HFFc6 (cell line): ENCODE measurements at regions not wholly inside any gene's neighbourhood (a gene's known extent, or its start where the extent isn't known, plus 50 kb on each side); places are given as distances from the start of the nearest gene placed in this dataset.
"Not testable (repeated sequence)": the region's sequence is repeated elsewhere in the genome, so short reads cannot be mapped to it uniquely, and the experiment has no call there.

ENCODE experiments used
- DNase-seq: peaks from one replicate; pipeline ENCODE4 v3.0.0-alpha.2; 2018
- H3K27ac Mint-ChIP-seq: 2 replicates; pipeline ENCODE4 v1.8.0; 2020; ENCODE audit warnings: mild to moderate bottlenecking, mixed read lengths
- H3K27me3 Mint-ChIP-seq: 2 replicates; pipeline ENCODE4 v1.8.0; 2021; ENCODE audit warnings: mild to moderate bottlenecking, moderate library complexity, mixed read lengths; ENCODE audit not compliant: insufficient read depth
- H3K36me3 Mint-ChIP-seq: 2 replicates; pipeline ENCODE4 v1.8.0; 2021; ENCODE audit warnings: low read depth, mixed read lengths
- H3K4me1 Mint-ChIP-seq: 2 replicates; pipeline ENCODE4 v1.8.0; 2020; ENCODE audit warnings: low read depth, mixed read lengths
- H3K4me3 Mint-ChIP-seq: 2 replicates; pipeline ENCODE4 v1.8.0; 2020; ENCODE audit warnings: mild to moderate bottlenecking, moderate library complexity, mixed read lengths
- H3K9me3 Mint-ChIP-seq: 2 replicates; pipeline ENCODE4 v1.8.0; 2020; ENCODE audit warnings: mild to moderate bottlenecking, mixed read lengths
- TF ChIP-seq, protein P1 (sequence below): fragments of 200-600 bp; sonication (generic); IDR thresholded peaks from 2 replicates; pipeline ENCODE4 v1.5.0; 2021; ENCODE audit warnings: antibody characterized with exemption, mild to moderate bottlenecking

DNA sequence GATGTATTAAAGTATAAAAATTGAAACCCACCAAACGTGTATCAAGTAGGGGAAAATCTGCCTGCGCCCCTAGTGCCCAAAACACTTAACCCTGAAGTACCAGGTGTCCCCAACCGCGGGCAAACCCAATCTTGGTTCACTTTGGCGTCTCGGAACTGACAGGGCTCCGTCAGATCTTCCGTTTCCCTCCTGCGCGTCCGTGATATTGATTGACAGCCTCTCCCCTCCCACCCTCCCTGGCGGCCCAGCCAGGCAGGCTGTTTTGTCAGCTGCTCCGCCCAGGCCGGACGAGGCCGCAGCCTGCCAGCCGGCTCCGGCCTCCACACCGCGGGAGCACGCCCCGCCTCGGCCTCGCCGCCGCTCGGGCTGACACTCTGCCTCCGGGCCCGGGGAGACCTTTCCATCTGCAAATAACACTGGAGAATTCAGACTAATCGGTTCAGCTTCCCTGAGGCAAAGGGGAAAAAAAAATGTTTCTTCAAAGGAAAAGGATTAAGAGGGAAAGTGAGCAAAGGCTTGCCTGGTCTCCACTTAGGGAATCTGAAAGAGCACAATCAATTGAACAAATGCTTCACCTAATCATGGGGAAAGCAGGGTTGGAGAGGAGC, 234.9 kb upstream of the MCHR2 start:
- H3K4me1 Mint-ChIP-seq, result peaks cover 43% of the 10 kb centered on the region
- peak; percentile 39 for DNase-seq
- H3K27me3 Mint-ChIP-seq, result no peaks in the 10 kb centered on the region
- no peaks in the 10 kb centered on the region for H3K9me3 Mint-ChIP-seq
- peak overlapping the region; percentile 78 for H3K27ac Mint-ChIP-seq
- peak overlapping the region; percentile 78 for H3K4me3 Mint-ChIP-seq
- H3K36me3 Mint-ChIP-seq, result no peaks in the 10 kb centered on the region
- TF ChIP-seq, protein P1, sequence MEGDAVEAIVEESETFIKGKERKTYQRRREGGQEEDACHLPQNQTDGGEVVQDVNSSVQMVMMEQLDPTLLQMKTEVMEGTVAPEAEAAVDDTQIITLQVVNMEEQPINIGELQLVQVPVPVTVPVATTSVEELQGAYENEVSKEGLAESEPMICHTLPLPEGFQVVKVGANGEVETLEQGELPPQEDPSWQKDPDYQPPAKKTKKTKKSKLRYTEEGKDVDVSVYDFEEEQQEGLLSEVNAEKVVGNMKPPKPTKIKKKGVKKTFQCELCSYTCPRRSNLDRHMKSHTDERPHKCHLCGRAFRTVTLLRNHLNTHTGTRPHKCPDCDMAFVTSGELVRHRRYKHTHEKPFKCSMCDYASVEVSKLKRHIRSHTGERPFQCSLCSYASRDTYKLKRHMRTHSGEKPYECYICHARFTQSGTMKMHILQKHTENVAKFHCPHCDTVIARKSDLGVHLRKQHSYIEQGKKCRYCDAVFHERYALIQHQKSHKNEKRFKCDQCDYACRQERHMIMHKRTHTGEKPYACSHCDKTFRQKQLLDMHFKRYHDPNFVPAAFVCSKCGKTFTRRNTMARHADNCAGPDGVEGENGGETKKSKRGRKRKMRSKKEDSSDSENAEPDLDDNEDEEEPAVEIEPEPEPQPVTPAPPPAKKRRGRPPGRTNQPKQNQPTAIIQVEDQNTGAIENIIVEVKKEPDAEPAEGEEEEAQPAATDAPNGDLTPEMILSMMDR, result peak; percentile 57

DNA sequence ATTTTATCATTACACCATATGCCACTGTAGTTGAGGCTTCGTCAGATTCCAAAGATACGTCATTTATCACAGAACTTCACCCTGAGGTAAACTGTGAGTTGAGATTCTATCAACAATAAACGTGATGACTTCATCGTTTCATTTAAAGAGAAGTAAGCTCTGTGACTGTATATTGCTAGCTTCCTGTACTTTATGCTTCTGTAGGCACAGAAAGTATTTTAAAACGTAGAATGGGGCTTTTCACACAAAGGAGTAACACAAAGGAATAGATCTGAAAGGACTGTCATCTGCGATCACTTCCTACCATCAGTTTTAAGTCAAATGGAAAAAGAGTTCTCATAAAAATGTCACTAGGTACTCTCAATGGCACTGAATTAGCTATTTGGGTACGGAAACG, 234.4 kb upstream of the MCHR2 start:
- Mint-ChIP-seq H3K36me3 (no peaks in the 10 kb centered on the region), H3K27ac (peak overlapping the region; percentile 69), H3K27me3 (no peaks in the 10 kb centered on the region), H3K4me3 (peak overlapping the region; percentile 78), H3K9me3 (no peaks in the 10 kb centered on the region), H3K4me1 (peaks cover 43% of the 10 kb centered on the region)
- TF ChIP-seq, protein P1, result no peak
- no peak for DNase-seq

GRCh38 chr6:100226811-100227210, 232.8 kb upstream of the MCHR2 start:
- H3K27me3 Mint-ChIP-seq, result no peaks in the 10 kb centered on the region
- H3K4me3 Mint-ChIP-seq, result no peak overlapping the region
- H3K27ac Mint-ChIP-seq, result no peak overlapping the region
- no peaks in the 10 kb centered on the region for H3K36me3 Mint-ChIP-seq
- no peaks in the 10 kb centered on the region for H3K9me3 Mint-ChIP-seq
- H3K4me1 Mint-ChIP-seq, result peaks cover 43% of the 10 kb centered on the region
- no peak for DNase-seq
- TF ChIP-seq, protein P1, result no peak

DNA sequence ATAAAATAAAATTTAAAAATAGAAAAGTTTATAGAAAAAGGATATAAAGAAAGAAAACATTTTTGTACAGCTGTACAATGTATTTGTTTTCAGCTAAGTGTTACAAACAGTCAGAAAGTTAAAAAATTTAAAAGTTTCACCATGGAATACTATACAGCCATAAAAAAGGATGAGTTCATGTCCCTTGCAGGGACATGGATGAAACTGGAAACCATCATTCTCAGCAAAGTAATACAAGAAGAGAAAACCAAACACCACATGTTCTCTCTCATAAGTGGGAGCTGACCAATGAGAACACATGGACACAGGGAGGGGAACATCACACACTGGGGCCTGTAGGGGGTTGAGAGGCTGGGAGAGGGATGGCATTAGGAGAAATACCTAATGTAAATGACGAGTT, 229.9 kb upstream of the MCHR2 start:
- not testable (repeated sequence) for H3K36me3 Mint-ChIP-seq, H3K9me3 Mint-ChIP-seq, H3K27me3 Mint-ChIP-seq, H3K4me3 Mint-ChIP-seq, H3K27ac Mint-ChIP-seq, DNase-seq
- H3K4me1 Mint-ChIP-seq, result peaks cover 23% of the 10 kb centered on the region

DNA sequence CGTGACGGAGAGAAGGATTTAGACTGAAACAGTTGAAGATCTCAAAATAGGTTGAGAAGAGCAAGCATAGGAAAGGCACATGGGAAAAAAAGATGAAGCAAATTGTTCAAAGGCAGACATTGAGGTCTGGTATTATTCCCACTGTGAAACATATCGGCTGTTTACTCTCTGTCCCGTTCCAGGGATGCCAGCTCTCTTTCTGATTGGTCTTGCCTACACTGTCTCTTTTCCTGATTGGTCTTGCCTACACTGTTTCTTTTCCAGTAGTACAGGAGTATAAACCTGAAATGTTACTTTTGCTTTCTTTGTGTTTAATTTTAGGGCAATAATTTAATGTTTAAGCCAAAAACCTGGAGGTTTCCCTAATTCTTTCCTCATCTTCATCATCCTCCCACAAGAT, 226.5 kb upstream of the MCHR2 start:
- H3K4me1 Mint-ChIP-seq, result peaks cover 28% of the 10 kb centered on the region
- peak overlapping the region; percentile 42; the same call in 1 of the 2 replicates for H3K4me3 Mint-ChIP-seq
- no peaks in the 10 kb centered on the region for H3K36me3 Mint-ChIP-seq
- H3K9me3 Mint-ChIP-seq, result no peaks in the 10 kb centered on the region
- no peak for DNase-seq
- H3K27ac Mint-ChIP-seq, result no peak overlapping the region
- peaks cover 2% of the 10 kb centered on the region; the same call in 1 of the 2 replicates for H3K27me3 Mint-ChIP-seq
- TF ChIP-seq, protein P1, result no peak

GRCh38 chr6:100217225-100218012, 223.4 kb upstream of the MCHR2 start:
- H3K4me1 Mint-ChIP-seq, result peaks cover 39% of the 10 kb centered on the region
- H3K27me3 Mint-ChIP-seq, result peaks cover 2% of the 10 kb centered on the region; the same call in 1 of the 2 replicates
- H3K4me3 Mint-ChIP-seq, result no peak overlapping the region
- H3K27ac Mint-ChIP-seq, result no peak overlapping the region; the same call in 1 of the 2 replicates
- H3K36me3 Mint-ChIP-seq, result no peaks in the 10 kb centered on the region
- no peaks in the 10 kb centered on the region for H3K9me3 Mint-ChIP-seq
- DNase-seq, result no peak
- TF ChIP-seq, protein P1, result no peak
